HG02852 (cell line): ENCODE measurements at regions not wholly inside any gene's neighbourhood (a gene's known extent, or its start where the extent isn't known, plus 50 kb on each side); places are given as distances from the start of the nearest gene placed in this dataset.

Source experiments
- ATAC-seq: cut with Tn5 transposase; IDR thresholded peaks from one replicate; pipeline ENCODE4 v1.9.1; 2021; ENCODE audit warnings: mild to moderate bottlenecking, moderate library complexity; ENCODE audit not compliant: unreplicated experiment

- no peak for ATAC-seq
Observed at GRCh38 chr22:22098457-22099193, 116.0 kb upstream of the TOP3B start.

GRCh38 chr22:22097727-22098228 lies 115.2 kb upstream of the TOP3B start:
- no peak for ATAC-seq

- no peak for ATAC-seq
Observed at GRCh38 chr22:22094921-22095320, 112.3 kb upstream of the TOP3B start.

- ATAC-seq, result no peak
Observed at GRCh38 chr22:22094514-22094913, 111.9 kb upstream of the TOP3B start.

- no peak for ATAC-seq
Observed at GRCh38 chr22:22093743-22094142, 111.2 kb upstream of the TOP3B start.

- no peak for ATAC-seq
Observed at GRCh38 chr22:22092974-22093373, 110.4 kb upstream of the TOP3B start.

GRCh38 chr22:22092101-22092500 lies 109.5 kb upstream of the TOP3B start:
- ATAC-seq, result no peak

GRCh38 chr22:22091400-22091878 lies 108.9 kb upstream of the TOP3B start:
- no peak for ATAC-seq

- no peak for ATAC-seq
Observed at GRCh38 chr22:22090650-22091399, 108.2 kb upstream of the TOP3B start.

GRCh38 chr22:22089459-22090308 lies 107.1 kb upstream of the TOP3B start:
- no peak for ATAC-seq

- ATAC-seq, result no peak
Observed at GRCh38 chr22:22088658-22089458, 106.3 kb upstream of the TOP3B start.

- ATAC-seq, result no peak
Observed at GRCh38 chr22:22087854-22088657, 105.5 kb upstream of the TOP3B start.

- ATAC-seq, result no peak
Observed at GRCh38 chr22:22086501-22087158, 104.0 kb upstream of the TOP3B start.

- no peak for ATAC-seq
Observed at GRCh38 chr22:22085702-22086500, 103.3 kb upstream of the TOP3B start.

- ATAC-seq, result no peak
Observed at GRCh38 chr22:22084089-22084711, 101.6 kb upstream of the TOP3B start.

- no peak for ATAC-seq
Observed at GRCh38 chr22:22082960-22083359, 100.4 kb upstream of the TOP3B start.

- ATAC-seq, result no peak
Observed at GRCh38 chr22:22082229-22082835, 99.7 kb upstream of the TOP3B start.
